Posterior vena cava (tissue), 2 donors: ENCODE measurements at regions not wholly inside any gene's neighbourhood (a gene's known extent, or its start where the extent isn't known, plus 50 kb on each side); places are given as distances from the start of the nearest gene placed in this dataset.

Experiments
- DNase-seq: peaks from one replicate; pipeline ENCODE4 v3.0.0-alpha.2; 2020; ENCODE audit warnings: low spot score
- intact Hi-C, 2 donors: fragments of 100-400 bp; cut with DNase I; formaldehyde crosslinking; loops; one replicate each; pipeline versions ENCODE4 v1.14.1 to v1.14.2; 2022 to 2023
- donor health status: DM: yes; HTN: yes; CAD: no.
- donor health status: DM: yes; HTN: yes; CAD: no.

DNA sequence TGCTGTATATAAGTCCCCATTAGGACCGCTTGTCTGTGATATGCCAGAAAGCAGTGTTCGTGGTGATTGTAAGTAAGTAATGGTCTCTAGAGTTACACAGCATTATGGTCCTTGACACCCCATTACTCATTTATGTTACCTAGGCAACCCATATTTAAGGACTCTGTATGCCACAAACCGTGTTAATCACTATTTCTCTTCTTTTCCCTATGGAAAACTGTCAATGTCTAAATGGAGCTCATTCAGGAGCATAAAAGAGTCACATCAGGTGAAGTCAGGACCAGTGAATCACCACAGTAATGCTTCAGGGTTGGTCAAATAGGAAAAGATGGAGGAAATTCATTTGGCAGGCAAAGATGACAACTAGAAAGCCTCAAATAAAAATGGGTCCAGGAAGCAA lies 146.6 kb upstream of the PEX5L start:
- DNase-seq = no peak
- intact Hi-C loops = no loop called here

- DNase-seq = no peak
- intact Hi-C loops = no loop called here
Measured at GRCh38 chr3:180184816-180185215, 148.1 kb upstream of the PEX5L start.

- intact Hi-C loops = no loop called here
- no peak for DNase-seq
Measured at GRCh38 chr3:180185650-180186049, 148.9 kb upstream of the PEX5L start.

DNA sequence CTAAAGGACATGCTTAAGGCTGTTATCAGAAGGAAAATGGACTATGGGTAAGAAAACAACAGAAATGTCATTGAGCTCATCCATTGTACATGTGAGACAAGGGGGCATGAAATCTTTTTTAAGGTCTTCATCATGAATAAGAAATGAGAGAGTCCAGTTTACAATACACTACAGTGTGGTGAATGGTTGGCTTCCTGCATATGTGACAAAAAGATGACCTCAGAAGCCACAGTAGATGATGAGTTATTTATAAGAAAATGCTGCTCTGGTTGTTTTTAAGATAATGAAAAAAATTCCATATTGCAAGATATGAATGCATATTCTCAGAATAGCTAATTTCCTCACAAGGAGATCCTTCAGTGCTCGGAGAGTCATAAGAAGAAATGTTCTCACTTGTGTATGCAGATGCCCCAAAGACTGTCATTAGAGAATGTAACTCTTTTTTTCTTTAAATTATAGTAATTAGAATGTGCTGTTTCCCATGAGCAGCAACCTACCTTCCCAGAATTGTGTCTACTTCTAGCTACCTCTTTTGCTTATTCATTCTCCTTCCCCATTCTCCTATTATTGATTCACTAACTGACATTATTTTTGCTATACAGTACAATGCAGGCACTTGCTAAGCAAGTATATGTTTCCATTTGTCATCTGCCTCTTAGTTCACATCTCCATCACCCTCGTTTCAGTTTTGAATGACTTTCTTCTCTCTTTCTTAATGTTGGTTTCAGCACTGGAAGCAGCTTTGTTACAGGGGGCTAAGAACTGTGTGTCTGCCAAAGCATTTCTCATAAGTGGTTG lies 152.0 kb upstream of the PEX5L start:
- intact Hi-C loops = no loop called here
- no peak for DNase-seq

DNA sequence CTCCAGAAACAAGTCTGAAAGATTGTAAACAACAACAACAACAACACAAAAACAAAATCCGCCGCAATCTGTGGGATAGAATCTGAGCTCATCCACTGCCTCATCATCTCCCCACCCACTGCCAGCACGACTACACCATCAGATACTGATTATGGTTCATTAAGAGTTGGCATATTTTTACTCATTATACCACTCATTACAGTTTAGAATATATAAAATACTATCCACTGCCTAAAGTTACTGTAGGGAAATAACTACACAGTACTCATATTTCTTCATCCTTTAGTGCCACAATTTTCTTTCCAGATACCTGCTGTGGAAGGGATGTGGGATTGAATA lies 152.5 kb upstream of the PEX5L start:
- intact Hi-C loops = no loop called here
- DNase-seq = no peak

DNA sequence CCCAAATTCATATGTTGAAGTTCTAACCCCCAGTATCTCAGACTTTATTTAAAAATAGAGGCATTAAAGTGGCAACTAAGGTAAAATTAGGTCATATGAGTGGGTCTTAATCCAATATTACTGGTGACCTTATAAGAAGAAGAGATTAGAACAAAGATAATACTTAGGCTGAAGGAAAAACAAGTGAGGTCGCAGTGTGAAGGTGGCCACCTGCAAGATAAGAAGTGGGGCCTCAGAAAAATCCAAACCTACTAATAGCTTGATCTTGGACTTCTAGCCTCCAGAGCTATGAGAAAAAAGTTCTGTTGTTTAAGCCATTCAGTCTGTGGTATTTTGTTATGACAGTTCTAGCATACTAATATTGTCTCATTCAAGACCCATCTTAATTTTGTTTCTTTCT lies 159.9 kb upstream of the PEX5L start:
- intact Hi-C loops = no loop called here
- DNase-seq = no peak

- intact Hi-C loops = no loop called here
- no peak for DNase-seq
Measured at GRCh38 chr3:180199417-180199995, 162.8 kb upstream of the PEX5L start.

- intact Hi-C loops = no loop called here
- DNase-seq = no peak
Measured at GRCh38 chr3:180215866-180216265, 179.1 kb upstream of the PEX5L start.

DNA sequence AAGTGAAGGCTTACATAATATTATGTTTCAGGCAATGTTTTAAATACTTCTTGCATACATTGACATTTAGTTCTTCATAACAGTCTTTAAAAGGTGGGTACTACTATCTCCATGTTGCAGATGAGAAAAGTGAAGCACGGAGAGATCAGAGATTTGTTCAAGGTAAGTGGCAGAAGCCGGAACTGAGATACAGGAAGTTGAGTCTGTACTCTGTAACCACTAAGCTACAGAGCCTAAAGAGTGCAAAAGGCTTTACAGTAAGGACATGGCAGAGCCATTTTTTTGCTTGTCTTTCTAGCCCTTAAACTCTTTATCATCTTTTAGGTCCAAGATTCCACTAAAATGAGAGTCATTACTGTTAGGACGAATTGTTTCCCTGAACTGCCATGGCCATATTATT lies 186.5 kb upstream of the PEX5L start:
- intact Hi-C loops = no loop called here
- no peak for DNase-seq

DNA sequence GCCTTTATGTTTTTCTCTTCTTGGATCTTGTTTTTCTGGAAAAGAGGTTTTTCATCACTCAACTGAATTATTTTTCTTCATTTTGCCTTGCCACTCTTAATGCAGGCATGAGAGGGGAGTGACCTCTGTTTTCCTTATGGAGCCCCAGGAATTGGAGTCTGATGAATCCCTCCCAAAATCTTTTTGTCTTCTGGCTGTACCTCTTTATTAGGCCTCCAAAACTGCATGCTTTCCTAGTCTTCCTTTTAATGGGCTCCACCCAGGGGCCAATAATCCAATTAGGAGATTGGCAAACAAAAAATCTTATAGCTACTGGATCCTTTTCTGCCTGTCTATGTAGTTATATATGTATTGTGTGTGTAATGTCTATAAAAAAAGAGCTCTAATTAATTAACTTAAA lies 192.4 kb upstream of the PEX5L start:
- intact Hi-C loops = no loop called here
- no peak for DNase-seq

- no peak for DNase-seq
- intact Hi-C loops = no loop called here
Measured at GRCh38 chr3:180239939-180240338, 203.2 kb upstream of the PEX5L start.

DNA sequence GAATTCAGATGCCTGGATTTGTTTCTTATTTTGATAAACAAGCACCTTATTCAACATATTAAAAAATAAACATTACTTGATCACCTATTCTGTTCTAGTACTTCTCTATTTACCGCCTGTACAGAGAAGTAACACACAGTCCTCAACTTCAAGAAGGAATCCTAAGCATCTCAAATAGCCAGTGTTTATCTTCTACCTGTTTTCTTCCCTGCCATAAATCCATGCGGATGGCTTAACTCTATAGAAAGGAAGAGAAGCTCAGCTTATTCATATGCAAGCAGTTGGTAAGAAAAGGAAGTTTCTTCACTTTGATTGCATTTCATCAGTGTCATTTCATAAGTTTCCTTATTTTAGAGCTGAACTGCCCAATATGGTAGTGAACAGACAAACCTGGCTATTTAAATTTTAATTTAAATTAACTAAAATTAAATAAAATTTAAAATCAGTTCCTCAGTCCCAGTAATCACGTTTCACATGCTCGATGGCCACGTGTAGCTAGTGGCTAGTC lies 210.0 kb upstream of the PEX5L start:
- intact Hi-C loops = no loop called here
- DNase-seq = no peak

GRCh38 chr3:180250172-180250571 lies 213.4 kb upstream of the PEX5L start:
- intact Hi-C loops = no loop called here
- DNase-seq = no peak

GRCh38 chr3:180252683-180253082 lies 215.9 kb upstream of the PEX5L start:
- intact Hi-C loops = no loop called here
- DNase-seq = no peak

DNA sequence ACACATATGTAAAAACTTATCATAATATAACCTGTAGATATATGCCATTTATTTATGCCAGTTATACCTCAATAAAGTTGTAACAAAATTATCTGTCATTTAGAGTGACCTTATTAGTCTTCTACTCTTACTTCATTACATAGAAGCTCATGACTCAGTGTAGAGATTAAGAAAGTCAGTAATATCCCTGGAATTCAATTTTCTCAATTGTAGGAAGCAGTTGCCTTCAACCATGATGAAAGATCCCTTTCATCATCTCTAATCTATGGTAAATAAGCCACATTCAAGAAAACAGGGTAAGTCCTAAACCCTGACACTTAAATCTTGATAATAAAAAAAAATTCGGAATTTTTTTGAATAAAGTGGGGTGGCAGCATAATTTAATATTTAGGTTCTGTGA lies 216.5 kb upstream of the PEX5L start:
- intact Hi-C loops = no loop called here
- no peak for DNase-seq

- DNase-seq = no peak
Measured at GRCh38 chr3:180264479-180264878, 227.7 kb upstream of the PEX5L start.

GRCh38 chr3:180265551-180265950 lies 228.8 kb upstream of the PEX5L start:
- intact Hi-C loops = no loop called here
- no peak for DNase-seq

More at GRCh38 chr3:180264479-180264878, 227.7 kb upstream of the PEX5L start:
- intact Hi-C loops = no loop called here

DNA sequence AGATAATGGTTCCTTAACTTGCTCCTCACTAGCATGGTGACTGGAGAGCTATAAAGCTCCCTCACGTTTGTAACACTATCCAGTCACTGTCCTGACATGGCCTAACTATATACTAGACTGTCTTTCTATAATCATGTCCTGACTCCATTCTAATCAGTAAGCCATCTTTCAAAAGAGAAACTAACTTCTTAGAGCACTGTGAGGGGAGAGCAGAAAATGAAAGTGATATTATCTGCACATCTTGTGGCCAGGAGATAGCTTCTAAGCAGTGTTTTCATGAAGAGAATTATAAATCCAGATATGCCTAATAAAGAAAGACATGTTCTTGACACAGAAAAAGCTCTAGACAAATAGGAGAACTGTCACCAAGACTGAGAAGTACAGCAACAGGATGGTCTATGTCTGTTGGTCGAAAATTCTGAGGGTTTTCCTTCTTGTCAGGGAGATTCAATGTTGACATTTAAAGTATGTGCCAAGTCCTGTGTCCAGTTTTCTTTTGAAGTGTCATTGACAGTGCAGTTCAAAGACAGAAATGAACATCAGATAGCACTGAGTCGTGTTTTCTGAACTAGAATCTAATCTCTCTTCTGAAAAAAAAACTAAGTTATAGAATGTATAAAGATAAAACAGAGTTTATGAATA lies 230.6 kb upstream of the PEX5L start:
- DNase-seq = no peak
- intact Hi-C loops = no loop called here

- DNase-seq = no peak
- intact Hi-C loops = no loop called here
Measured at GRCh38 chr3:180274536-180274935, 237.8 kb upstream of the PEX5L start.

DNA sequence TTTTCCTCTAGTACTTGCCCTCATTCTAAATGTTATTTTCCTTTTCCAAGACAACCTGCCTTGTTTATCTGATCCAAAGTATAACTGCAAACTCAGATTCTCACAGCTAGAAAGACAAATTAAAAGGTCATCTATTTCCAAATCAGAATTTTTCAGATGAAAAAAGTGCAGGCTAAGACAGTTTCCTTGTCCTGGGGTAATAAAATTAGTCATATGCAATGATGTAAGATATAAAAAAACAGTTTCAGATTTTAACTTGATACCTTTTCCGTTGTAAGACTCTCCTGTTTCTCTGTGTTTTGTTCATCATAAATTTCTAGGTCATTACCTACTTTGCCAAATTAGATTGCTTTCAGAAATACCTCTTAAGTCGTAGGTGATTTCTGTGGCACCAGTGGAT lies 238.4 kb upstream of the PEX5L start:
- intact Hi-C loops = no loop called here
- no peak for DNase-seq

- no peak for DNase-seq
- intact Hi-C loops = no loop called here
Measured at GRCh38 chr3:180277041-180277440, 240.3 kb upstream of the PEX5L start.
